VCaP (cell line): ENCODE measurements at regions not wholly inside any gene's neighbourhood (a gene's known extent, or its start where the extent isn't known, plus 50 kb on each side); places are given as distances from the start of the nearest gene placed in this dataset.

Source experiments
- H3K27ac ChIP-seq: fragments of 450-650 bp; 2 replicates; pipeline ENCODE4 v1.5.1; 2017
- TF ChIP-seq, protein P1 (sequence below): fragments of 450-650 bp; conservative IDR thresholded peaks from 2 replicates; pipeline ENCODE4 v1.5.1; 2017; ENCODE audit warnings: mild to moderate bottlenecking, moderate library complexity

- H3K27ac ChIP-seq, result no peak overlapping the region
- TF ChIP-seq, protein P1, sequence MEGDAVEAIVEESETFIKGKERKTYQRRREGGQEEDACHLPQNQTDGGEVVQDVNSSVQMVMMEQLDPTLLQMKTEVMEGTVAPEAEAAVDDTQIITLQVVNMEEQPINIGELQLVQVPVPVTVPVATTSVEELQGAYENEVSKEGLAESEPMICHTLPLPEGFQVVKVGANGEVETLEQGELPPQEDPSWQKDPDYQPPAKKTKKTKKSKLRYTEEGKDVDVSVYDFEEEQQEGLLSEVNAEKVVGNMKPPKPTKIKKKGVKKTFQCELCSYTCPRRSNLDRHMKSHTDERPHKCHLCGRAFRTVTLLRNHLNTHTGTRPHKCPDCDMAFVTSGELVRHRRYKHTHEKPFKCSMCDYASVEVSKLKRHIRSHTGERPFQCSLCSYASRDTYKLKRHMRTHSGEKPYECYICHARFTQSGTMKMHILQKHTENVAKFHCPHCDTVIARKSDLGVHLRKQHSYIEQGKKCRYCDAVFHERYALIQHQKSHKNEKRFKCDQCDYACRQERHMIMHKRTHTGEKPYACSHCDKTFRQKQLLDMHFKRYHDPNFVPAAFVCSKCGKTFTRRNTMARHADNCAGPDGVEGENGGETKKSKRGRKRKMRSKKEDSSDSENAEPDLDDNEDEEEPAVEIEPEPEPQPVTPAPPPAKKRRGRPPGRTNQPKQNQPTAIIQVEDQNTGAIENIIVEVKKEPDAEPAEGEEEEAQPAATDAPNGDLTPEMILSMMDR, result no peak
These were observed 135.9 kb upstream of the EEPD1 start for GRCh38 chr7:36017111-36017510.

GRCh38 chr7:36018816-36019484 is 134.1 kb upstream of the EEPD1 start:
- TF ChIP-seq, protein P1, result no peak
- no peak overlapping the region for H3K27ac ChIP-seq

DNA sequence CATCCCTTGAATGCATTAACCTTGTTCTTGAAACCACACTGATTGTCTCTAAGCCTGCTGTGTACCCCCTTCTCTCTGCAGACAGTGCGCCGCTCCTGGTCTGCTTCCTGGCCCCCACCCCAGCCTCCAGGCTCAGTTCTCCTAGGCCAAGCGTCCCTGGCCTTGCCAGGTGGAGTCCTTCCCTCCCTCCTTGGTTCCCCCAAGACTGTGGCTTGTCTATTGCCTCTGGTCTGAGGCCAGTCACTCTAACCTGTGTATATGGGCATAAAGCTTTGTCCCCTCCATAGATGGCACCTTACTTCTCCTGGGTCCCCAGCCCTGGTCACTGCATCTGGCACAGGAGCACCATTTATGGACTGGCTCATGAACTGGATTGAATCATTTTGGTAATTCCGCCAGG is 133.5 kb upstream of the EEPD1 start:
- H3K27ac ChIP-seq, result no peak overlapping the region

GRCh38 chr7:36019980-36020379 is 133.1 kb upstream of the EEPD1 start:
- TF ChIP-seq, protein P1, result no peak
- no peak overlapping the region for H3K27ac ChIP-seq

More for the DNA sequence above, 133.5 kb upstream of the EEPD1 start:
- TF ChIP-seq, protein P1, result no peak

DNA sequence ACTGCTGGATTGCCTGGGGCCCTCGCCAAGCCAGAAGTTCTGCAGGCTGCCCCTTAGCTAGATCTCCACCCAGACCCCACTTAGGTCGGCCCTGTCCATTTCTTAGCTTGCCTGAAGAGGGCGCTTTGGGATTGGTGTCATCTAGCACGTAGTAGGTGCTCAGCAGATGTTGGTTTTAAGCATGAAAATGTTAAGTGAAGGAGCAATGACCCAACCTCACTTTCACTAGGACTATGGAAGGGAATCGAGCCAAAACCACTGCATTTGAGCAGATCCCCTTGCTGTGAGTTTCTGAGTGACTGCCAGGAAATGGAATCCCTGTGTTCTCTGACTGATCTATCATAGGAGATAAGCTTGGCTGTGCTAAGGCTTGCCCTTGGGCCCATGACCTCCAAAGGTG is 131.7 kb upstream of the EEPD1 start:
- no peak overlapping the region for H3K27ac ChIP-seq
- TF ChIP-seq, protein P1, result peak; percentile 3; the same call in 1 of the 2 replicates

DNA sequence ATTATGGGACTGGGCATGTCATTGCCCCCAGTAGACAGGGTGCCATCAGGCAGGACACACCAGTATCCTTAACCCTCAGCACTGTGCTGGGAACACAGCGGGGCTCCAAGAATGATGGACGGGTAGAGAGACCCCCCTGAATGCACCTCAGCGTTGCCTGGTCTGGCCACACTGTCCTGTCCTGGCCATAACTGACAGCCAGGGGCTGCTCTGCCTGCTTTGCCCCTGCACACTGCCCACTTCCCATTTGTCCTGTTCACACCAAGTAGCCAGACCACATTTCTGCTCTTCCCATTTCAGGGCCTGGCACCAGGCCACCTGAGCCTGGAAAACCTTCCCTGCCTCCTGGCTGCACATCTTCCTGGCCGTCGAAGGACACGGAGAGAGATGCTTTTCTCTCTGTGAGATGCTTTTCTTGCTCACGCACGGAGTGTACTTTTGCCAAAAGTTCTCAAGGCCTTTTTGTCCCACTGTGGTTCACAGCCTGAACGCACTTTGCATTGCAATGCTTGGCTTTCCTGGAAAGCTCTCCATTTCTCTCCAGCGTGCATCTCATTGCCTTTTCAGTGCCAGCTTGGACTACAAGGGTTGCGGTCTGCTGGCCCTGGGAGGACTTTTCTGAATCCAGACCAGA is 131.0 kb upstream of the EEPD1 start:
- TF ChIP-seq, protein P1, result no peak
- no peak overlapping the region for H3K27ac ChIP-seq

DNA sequence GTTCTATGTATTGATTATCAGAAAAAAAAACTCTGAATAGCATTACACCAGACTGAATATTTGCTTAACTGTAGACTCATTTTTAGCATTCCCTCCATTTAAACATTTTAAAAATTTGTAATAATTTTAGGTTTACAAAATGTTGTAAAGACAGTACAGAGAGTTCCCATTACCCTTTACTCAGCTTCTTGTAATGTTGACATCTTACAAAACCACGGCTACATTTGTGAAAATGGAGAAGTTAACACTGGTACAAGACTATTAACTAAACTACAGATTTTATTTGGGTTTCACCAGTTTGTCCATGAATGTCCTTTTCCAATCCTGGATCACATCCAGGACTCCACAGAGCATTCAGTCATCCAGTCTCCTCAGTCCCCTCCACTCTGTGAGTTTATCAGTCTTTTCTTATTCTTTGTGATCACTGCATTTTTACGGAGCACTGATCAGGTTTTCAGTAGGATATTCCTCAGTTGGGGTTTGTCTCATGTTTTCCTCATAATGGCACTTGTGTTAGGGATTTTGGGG is 130.0 kb upstream of the EEPD1 start:
- TF ChIP-seq, protein P1, result no peak
- no peak overlapping the region for H3K27ac ChIP-seq
